ENCODE measurements at regions not wholly inside any gene's neighbourhood (a gene's known extent, or its start where the extent isn't known, plus 50 kb on each side); places are given as distances from the start of the nearest gene placed in this dataset.
"Not testable (repeated sequence)": the region's sequence is repeated elsewhere in the genome, so short reads cannot be mapped to it uniquely, and the experiment has no call there.

DNA sequence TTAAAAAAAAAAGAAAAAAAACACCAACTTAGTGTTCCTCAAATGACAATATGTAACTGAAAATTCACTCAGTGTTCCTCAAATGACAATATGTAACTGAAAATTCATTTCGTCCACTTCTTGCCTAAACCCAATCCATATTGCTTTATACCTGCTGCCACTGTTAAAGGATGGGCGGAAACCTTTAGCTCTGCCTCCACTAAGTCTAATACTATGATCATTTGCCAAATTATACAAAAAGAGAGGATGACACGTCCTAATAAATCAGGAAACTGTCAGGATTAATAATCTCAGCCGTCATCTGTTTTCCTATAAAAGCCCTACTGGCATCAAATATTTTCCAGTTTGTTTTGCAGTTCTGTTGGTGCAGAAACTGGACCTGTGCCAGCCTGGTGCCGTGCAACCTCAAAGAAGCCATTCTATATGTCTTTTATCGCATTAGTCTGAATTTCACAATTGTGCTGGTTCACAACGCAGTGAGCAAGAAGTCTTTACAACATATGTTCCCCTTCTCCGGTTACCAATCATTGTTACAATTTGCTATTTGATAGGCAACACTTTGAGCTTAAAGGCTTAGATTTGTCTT, 160.4 kb upstream of the KCNH8 start:
- no peak for DNase-seq

DNA sequence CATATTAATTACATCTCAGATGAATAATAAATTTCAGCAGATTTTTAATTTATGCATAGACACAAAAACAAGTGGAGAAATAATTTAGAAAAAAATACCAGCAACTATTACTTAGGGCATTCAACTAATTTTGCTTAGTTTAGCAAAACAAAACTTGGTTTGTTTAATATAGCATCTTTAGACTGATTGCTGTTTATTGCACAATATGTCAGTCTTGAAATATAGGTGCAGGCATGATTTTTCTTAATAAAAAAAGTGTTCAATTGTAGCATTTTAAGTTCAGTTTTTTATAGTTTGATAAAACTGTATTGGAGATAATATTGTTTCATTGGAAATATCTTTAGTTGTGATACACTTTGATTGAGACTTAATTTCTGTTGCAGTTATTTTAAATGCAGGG, 161.2 kb upstream of the KCNH8 start:
- no peak for DNase-seq

DNA sequence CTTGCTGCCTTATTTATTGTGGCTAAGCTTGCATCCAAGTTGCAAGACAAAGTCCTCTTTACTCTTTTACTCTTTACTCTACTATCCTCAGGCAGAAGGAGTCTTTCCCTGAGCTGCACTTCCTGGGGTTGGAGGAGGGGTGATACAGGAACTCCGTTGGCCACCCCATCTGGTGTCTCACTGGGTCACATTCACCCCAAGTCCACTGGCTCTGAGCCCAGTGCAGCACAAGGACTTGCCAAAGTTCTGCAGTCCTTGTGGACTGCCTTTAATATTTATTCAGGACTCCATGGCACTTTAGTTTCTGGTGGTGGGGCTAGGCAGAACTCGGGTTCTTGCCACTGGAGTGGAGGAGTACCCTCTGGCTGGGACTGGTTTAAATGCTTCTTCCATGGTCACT, 165.4 kb upstream of the KCNH8 start:
- DNase-seq = no peak

DNA sequence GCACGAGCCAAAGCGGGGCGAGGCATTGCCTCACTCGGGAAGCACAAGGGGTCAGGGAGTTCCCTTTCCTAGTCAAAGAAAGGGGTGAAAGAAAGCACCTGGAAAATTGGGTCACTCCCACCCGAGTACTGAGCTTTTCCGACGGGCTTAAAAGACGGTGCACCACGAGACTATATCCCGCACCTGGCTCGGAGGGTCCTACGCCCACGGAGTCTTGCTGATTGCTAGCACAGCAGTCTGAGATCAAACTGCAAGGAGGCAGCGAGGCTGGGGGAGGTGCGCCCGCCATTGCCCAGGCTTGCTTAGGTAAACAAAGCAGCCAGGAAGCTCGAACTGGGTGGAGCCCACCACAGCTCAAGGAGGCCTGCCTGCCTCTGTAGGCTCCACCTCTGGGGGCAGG, 172.2 kb upstream of the KCNH8 start:
- not testable (repeated sequence) for DNase-seq

DNA sequence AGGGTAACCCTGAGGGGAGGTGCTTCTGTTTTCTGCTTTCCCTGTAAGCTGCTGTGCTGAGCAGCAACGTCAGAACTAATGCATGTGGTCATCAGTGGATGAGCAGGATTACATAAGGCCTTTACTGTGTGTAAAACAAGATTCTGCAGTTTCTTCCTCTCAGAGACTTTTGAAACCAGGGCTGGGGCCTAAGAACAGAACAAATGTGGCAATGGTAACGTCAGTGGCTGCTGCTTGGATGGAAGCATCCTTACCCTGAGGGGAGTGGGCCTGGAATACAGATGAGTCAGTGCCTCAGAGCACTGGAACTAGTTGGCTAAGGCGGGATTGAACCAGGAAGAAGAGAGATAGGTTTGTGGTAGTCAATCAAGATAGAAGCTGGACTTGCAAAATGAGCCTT, 180.2 kb upstream of the KCNH8 start:
- DNase-seq = no peak

DNA sequence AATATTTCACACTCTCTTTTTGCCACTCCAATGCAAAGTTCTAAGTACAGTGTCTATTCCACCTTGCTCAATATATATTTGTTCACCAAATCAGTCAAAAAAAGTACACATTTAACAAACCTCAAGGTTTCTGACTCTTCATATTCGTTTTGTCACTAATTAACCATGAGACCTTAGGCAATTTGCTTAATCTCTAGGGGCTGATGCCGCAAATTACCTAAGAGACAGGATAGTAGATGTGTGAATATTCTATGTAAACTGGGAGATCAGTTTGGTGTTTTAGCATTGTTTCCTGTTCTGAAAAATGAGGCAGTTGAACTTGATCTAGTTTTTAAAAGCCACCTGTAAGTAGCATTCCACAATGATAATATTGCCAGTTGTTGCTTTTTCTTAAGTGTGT, 182.5 kb upstream of the KCNH8 start:
- no peak for DNase-seq

DNA sequence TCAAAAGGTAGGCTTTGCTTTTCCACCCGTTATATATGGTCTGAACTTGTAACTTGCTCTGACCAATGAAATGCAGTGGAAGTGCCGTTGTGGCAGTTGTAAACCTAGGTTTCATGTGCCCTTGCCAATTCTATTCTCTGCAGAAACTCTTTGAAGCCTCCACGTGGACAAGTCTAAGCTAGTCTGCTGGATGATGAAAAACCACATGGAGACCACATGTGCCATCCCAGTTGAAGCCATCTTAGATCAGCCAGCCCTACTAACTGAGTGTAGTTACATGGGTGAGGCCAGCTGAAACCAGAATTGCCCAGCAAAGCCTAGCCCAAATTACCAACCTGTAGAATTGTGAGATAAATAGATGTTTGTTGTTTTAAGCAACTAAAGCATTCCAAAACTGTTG, 183.7 kb upstream of the KCNH8 start:
- no peak for DNase-seq

DNA sequence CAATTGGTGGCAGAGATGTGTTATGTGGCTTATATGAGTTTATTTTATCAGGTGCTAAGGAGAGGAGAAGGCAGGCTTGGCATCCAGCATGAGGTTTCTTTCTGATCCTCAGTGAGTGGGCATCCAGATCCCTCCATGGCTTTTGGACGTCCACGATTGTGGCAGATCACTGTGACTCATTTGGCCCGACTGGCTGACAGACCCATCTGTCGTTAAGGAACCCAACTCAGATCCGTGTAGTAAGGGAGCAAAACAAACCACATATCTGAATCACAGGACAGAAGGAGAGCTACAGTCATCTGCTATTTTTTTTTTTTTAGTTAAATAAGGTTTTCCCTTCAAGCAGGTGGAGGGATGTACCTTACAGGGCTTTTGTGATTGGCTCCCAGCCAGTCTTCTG, 197.0 kb upstream of the KCNH8 start:
- DNase-seq = no peak

DNA sequence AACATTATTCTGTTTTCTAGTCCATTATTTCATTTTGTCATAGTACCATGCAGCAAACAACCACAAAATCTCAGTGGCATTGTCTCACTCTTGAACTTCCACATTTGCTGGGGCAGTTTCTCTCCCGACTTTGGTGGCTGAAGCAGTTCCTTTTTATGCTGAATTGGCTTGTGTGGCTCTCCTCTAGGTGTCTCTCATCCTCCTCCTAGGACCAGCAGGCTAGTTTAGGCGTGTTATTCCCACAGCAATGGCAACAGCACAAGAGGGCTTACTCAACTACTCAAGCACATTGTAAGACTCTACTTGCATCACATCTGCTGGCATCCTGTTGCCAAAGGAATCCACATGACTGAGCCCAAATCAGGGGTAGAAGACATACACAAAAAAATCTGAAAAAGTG, 201.8 kb upstream of the KCNH8 start:
- DNase-seq = no peak

DNA sequence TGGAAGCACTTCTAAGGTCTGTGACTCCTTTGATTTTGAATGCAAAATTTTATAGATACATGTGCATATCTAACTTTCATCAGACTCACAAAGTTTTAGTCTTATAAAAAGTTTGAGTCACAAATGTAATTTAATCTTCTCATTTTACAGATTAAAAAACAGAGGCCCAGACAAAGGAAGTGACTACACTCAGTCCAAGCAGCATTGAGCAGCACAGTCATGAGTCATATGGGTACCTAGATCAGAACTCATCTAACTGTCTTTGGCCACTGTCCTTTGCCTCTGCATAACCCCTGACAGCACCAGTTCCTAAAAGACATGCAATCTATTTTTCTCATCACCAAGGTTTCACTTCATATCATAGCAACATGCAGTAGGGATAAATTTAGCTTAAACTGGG, 210.7 kb upstream of the KCNH8 start:
- no peak for DNase-seq

DNA sequence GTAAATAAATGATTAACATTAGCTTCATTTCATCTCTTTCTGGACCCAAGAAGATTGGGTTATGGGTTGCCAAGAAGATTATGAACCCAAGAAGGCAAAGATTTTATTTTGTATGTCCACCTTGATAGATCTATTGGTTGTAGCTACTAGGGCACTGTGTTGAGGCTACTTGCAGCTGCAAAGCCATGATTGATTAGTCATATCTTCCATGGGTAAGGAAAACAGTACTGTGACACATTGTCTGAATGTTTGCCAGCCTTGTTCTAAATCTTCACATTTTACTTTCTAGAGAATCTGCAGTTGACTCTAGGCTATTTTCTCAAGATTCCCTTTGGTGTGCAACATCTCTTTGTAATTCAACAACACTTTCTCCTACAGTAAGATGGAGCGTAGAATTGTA, 229.2 kb upstream of the KCNH8 start:
- DNase-seq = no peak

DNA sequence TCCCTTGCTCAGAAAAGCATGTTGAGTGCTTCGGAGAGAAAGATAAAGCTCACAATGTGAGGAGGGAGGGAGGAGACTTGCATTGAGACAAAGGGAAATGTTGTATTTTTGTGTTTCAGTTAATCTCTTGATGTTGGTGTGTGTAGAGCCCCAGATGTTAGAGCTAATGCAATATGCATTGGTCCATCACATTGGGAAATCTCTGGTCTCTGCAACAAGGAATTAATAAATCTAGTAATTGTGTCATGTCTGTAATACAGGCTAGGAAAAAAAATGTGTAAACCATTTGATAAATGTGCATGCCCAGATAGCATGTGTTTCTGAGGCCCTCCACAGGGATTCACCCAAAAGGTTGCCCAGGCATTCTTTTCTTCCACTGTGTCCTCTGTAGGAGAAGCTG, 230.4 kb upstream of the KCNH8 start:
- DNase-seq = no peak

DNA sequence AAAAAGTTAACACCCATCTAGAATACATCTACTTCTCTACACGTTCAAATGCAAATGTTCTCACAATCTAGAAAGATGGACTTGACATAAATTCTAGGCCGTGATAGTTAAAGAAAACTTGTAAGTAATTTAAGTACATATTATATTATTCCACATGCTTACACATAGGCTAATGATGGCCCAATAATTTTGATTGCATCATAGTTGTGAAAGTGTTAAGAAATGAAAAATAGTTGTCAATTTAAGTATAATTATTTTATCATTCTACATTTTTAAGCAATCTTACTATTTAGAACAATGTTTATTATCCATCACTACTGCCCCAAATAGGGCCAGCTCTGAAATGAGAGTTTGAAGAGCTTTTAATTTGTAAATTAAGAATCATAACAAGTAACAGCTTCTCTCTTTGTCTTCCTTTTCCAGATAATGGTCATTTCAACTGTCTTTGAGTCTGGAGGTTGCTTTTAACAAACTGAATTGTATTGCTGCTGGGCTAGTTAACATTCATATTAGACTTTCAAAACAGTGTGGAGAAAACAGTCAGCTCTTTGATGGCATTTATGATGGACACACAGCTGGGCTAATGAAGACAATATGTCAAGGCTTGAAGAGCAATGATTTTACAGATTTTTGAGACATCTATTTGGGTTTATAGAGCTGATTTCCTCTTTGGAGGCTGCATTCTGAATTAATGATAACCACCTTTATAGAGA, 246.1 kb upstream of the KCNH8 start:
- no peak for DNase-seq

DNA sequence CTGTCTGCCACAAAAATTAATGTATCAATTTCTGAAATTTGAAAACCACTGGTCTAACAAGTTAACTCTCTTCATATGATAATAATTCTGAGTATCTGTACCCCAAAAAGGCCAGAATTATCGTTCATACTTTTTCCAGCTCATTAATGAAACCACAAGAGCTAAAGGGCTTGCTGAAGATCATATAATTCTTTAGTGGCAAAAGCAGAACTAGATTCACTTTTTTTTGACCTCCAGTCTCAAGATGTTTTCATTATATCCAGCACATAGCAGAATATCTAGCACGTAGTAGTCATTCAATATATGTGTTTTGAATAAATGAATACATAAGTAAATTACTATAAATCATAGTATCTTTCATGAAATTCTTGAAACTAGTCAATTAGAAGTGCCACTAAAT, 246.7 kb upstream of the KCNH8 start:
- DNase-seq = no peak

DNA sequence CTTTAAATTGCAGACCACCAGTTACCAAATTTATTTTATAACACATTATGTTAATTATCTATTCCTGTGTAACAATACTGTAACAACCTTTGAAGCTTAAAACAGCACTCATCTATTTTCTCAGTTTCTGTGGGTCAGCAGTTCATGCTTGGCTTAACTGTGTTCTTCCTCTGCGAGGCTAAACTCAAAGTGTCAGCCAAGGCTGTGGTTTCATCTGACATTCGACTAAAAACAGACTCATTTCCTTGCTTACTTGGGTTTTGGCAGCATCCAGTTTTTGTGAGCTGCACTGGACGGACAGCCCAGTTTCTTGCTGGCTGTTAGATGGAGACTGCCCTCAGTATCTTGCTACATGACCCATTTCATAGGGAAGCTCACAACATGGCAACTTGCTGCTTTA, 247.3 kb upstream of the KCNH8 start:
- DNase-seq = no peak

DNA sequence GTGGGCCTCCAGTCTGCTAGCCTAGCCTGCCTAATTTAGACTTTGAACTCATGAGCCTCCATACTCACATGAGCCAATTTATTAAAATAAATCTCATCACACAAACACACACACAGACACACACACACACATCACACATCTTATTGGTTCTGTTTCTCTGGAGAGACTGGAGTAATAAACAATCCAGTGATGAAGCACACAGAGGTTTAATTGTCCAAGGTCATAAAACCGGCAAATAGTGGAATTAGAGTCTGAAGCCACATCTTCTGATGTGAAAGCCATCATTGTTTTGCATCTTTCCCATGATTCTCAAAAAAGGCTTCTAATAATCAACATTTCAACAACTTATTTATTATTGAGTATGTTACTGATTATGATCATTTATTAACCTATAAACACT, 249.4 kb upstream of the KCNH8 start:
- no peak for DNase-seq

DNA sequence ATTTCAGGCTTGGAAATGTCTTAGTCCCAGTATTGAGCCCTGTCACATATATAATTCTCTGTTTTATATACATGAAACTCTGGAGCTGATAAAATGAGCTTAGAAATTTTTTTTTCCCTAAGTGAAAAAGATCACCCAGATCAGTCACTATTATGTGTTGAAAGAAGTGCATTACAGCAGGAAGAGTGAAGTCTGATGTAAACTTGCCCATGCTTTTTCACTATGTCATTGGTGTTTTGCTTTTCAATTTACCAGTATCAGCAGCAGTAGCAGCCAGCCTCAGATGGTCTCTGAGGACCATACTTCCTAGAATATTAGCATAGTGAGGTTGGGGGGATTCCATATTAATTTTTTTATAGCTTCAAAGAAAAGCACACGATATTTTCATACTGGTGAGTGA, 255.6 kb upstream of the KCNH8 start:
- no peak for DNase-seq

DNA sequence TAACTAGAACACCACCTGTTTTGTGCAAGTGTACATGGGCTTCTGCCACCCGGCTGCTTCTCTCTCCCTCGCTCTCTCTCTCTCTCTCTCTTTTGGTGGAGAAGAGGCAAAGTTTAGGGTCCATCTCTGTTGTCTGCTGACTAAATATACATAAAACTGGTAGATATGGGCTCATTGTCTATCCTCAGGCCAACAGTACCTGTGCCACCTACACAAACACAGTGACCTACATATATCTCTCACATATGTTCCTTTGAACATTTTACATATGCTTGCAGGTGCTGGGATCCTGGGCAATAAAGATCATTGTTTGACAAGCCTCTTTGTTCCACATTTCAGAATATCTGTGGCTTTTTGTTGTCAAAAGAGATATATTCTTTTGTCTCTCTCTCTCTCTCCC, 256.3 kb upstream of the KCNH8 start:
- no peak for DNase-seq

DNA sequence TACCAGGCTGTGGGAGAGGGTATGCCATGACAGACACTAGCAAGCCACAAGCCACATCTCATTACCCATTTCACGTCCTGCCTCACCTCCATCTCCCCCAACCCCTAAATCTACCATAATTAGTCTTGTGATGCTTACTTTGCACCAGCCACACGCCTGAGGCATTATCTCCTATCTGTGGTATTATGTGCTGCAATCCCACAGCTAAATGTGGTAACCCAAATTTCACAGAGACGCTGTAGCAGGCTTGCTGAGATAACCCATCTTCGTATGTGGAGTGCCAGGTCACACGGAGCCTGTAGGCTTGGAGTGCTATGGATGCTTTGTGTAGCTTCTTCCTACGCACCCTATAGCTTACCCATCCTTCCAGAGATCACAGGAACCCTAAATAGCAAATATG, 256.7 kb upstream of the KCNH8 start:
- no peak for DNase-seq

DNA sequence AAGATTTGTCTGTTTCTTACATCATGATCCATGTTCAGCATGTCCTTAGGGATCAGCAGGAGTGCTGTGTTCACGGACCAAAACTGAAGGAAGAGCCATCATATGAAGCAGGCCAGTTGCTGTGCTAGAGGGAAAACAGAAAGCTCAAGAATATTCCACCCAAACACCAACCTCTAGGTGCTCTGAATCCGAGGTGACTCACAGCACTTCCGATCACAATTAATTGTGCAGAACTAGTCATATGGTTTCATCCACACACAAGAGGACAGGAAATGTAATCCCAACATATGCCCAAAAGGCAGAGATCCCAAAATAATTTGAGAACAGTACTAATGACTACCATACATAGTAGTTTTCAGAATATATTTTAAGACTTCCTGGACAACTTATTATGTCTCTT, 257.9 kb upstream of the KCNH8 start:
- DNase-seq = no peak

DNA sequence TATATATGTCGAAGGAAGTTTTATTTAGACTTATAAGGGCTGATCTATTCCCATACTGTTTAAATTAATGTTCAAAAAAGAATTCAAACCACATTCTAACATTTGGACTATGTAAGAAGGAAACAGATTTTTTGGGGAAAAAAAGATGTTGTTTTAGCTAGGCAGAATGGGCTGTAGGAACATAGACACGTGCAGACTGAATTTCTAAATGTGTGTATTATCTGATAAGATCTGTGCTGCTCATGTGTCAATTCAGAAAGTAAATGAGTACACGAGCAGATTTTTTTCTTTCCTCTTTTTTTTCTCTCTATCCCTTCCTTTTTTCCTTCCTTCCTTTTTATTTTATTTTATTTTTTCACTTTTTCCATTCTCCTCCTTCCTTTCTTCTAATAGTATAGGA, 259.5 kb upstream of the KCNH8 start:
- DNase-seq = no peak

DNA sequence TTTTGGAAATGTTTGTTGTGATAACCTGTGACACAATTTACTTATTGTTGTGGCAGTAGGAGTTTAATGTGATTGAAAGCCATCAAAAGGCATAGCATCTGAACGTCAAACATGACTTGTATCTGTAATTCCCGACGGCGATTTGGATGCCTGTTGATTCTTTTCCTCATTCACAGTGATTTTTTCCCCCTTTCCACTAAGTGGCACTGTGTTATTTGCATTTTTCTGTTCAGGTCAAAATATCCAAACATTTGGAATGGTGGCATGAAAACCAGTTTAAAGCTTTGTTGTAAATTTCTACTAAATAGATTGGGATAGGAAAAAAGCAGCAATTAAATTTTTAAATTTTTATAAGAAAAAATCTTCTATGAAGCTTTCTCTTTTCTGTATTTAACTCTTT, 259.9 kb upstream of the KCNH8 start:
- no peak for DNase-seq

DNA sequence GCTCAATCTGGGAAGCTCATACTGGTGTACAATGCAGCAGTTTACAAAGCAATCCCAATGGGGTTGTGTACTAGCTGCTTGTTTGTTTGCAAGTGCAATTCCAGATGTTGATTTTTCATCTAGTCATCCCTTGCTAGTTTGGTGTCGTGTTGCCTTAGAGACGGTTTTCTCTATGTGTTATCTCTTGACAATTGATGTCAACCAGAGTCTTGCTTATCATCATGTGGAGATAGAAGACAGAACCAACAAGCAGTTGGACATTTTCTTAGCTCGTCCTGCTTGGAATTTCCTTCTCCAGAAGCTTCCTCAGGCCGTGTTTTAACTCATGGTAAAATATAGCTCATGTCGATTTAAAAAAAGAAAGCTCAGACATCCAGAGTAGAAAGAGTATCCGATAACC, 262.0 kb upstream of the KCNH8 start:
- no peak for DNase-seq

DNA sequence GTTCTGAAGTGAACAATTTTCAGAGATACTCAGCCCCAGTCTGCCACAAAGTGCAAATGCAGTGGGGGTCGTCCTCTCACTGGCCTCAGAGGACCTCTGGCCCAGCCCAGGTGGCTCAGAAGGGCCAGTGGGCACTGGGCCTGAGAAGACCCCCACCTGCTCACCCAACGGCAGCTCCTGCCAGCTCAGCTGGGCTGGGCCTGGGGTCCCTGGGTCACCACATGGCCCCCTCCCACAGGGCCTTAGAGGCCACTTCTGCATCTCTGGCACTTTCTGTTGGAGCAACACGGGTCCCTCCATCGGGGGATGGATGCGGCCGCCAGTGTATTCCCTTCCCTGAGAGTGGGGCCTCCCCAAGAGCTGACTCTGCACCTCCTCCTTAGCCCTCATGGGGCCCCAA, 262.7 kb upstream of the KCNH8 start:
- DNase-seq = no peak

DNA sequence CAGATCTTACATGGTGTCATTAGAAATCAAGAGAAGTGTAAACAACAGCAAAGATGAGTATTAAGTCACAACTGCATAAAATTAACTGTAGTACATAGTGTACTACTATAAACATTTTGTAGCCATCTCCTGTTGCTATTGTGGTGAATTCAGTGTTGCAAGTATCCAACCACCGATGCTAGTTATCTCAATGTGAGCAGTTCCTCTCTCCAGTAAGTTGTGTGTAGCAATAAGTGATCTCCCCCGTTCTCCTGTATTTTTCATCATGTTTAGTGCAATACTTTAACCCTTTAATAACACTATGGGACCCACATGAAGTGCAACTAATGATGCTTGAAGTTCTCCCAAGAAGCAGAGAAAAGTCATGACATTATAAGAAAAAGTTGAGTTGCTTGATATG, 264.7 kb upstream of the KCNH8 start:
- no peak for DNase-seq
